ACC112 (cell line): ENCODE measurements at regions not wholly inside any gene's neighbourhood (a gene's known extent, or its start where the extent isn't known, plus 50 kb on each side); places are given as distances from the start of the nearest gene placed in this dataset.
A peak's percentile ranks its signal among the peaks of the same experiment; 100 is the strongest.

Source experiments
- H2AFZ ChIP-seq: fragments of 200-600 bp; sonication (generic); one replicate; pipeline ENCODE4 v1.6.0; 2017; ENCODE audit warnings: antibody characterized with exemption, low read length; ENCODE audit not compliant: unreplicated experiment
- H3K27ac ChIP-seq: fragments of 200-600 bp; sonication (generic); 2 replicates; pipeline ENCODE4 v1.5.1; 2014; ENCODE audit warnings: low read depth, mild to moderate bottlenecking, antibody characterized with exemption, low read length, moderate library complexity
- H3K27me3 ChIP-seq: fragments of 200-600 bp; sonication (generic); 2 replicates; pipeline ENCODE4 v1.6.1; 2014; ENCODE audit warnings: mild to moderate bottlenecking, antibody characterized with exemption, low read length, moderate library complexity, mixed read lengths; ENCODE audit not compliant: insufficient read depth
- H3K36me3 ChIP-seq: fragments of 200-600 bp; sonication (generic); 2 replicates; pipeline ENCODE4 v1.6.1; 2016; ENCODE audit warnings: mild to moderate bottlenecking, antibody characterized with exemption, low read length, moderate library complexity, mixed read lengths; ENCODE audit not compliant: insufficient read depth
- H3K4me1 ChIP-seq: fragments of 200-600 bp; sonication (generic); one replicate; pipeline ENCODE4 v1.6.1; 2016; ENCODE audit warnings: low read length, mixed read lengths; ENCODE audit not compliant: insufficient read depth, unreplicated experiment, control insufficient read depth
- H3K4me3 ChIP-seq: fragments of 200-600 bp; sonication (generic); 2 replicates; pipeline ENCODE4 v1.5.1; 2014; ENCODE audit warnings: mild to moderate bottlenecking, low read depth, low read length
- H3K79me2 ChIP-seq: fragments of 200-600 bp; sonication (generic); one replicate; pipeline ENCODE4 v1.6.0; 2016; ENCODE audit warnings: low read length; ENCODE audit not compliant: control insufficient read depth, unreplicated experiment, insufficient read depth

- no peak overlapping the region for H2AFZ ChIP-seq
- H3K36me3 ChIP-seq, result no peaks in the 10 kb centered on the region
- H3K27me3 ChIP-seq, result no peaks in the 10 kb centered on the region
- H3K79me2 ChIP-seq, result no peaks in the 10 kb centered on the region
- H3K27ac ChIP-seq, result peak overlapping the region; percentile 90
- H3K4me1 ChIP-seq, result peaks cover 15% of the 10 kb centered on the region
- H3K4me3 ChIP-seq, result no peak overlapping the region
Measured at GRCh38 chr19:29098091-29098490, 114.9 kb downstream of the UQCRFS1 start.

- H3K4me3 ChIP-seq, result no peak overlapping the region
- H2AFZ ChIP-seq, result no peak overlapping the region
- no peaks in the 10 kb centered on the region for H3K27me3 ChIP-seq
- no peaks in the 10 kb centered on the region for H3K36me3 ChIP-seq
- peaks cover 15% of the 10 kb centered on the region for H3K4me1 ChIP-seq
- H3K27ac ChIP-seq, result no peak overlapping the region
- H3K79me2 ChIP-seq, result no peaks in the 10 kb centered on the region
Measured at GRCh38 chr19:29096896-29097295, 116.1 kb downstream of the UQCRFS1 start.

DNA sequence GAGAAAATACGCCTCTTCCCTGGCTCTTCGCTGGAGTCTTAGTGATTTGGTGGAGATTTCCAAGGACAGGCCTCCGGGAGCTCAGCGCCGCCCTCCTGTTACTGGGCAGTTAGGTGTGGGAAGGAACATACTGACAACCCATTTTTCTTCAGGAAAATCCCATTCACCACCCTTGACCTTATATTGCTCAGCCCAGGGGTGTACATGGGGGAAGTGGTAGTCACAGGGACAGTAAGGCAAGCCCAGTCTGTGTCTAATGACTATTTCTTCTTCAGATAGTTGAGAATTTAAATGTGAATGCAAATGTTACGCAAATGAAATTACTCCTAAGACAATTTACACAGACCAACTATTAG, 119.4 kb downstream of the UQCRFS1 start:
- H3K27ac ChIP-seq, result no peak overlapping the region
- no peaks in the 10 kb centered on the region for H3K79me2 ChIP-seq
- H3K36me3 ChIP-seq, result no peaks in the 10 kb centered on the region
- H3K4me1 ChIP-seq, result peaks cover 4% of the 10 kb centered on the region
- H3K27me3 ChIP-seq, result no peaks in the 10 kb centered on the region
- H3K4me3 ChIP-seq, result no peak overlapping the region
- no peak overlapping the region for H2AFZ ChIP-seq

- no peaks in the 10 kb centered on the region for H3K36me3 ChIP-seq
- no peak overlapping the region for H3K4me3 ChIP-seq
- H3K27me3 ChIP-seq, result no peaks in the 10 kb centered on the region
- no peak overlapping the region for H3K27ac ChIP-seq
- no peak overlapping the region for H2AFZ ChIP-seq
- no peaks in the 10 kb centered on the region for H3K4me1 ChIP-seq
- H3K79me2 ChIP-seq, result no peaks in the 10 kb centered on the region
Measured at GRCh38 chr19:29092712-29093552, 120.0 kb downstream of the UQCRFS1 start.

GRCh38 chr19:29090783-29091526, 122.0 kb downstream of the UQCRFS1 start:
- H3K27me3 ChIP-seq, result no peaks in the 10 kb centered on the region
- no peak overlapping the region for H3K27ac ChIP-seq
- no peak overlapping the region for H3K4me3 ChIP-seq
- no peaks in the 10 kb centered on the region for H3K36me3 ChIP-seq
- H3K4me1 ChIP-seq, result no peaks in the 10 kb centered on the region
- no peak overlapping the region for H2AFZ ChIP-seq
- no peaks in the 10 kb centered on the region for H3K79me2 ChIP-seq

DNA sequence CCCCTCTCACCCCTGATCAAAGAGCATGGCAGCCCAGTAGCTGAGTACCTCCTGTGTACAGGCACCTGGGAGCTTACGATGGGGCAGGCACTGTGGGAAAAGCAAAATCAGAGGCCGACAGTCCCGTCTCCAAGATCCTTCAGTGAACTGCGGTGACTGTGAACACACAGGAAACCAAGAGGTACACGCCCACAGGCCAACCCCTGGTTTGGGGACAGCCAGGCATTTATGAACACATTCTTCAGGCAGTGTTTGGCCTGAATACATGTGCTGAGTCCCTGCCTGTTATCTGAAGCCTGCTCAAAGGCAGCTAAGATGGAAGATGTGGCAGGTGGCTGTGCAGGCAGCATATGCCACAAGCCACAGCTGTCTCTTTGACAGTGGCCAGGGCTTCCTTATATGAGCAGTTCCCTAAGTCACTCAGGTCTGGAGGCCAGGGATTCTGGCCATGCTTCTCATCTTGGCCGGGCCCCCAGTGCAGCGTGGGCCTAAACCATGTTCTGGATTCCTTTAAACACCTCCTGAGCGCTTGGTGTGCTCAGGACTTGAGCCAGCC, 123.6 kb downstream of the UQCRFS1 start:
- Histone ChIP-seq H2AFZ (no peak overlapping the region), H3K79me2 (no peaks in the 10 kb centered on the region), H3K27me3 (no peaks in the 10 kb centered on the region), H3K4me1 (no peaks in the 10 kb centered on the region), H3K36me3 (no peaks in the 10 kb centered on the region), H3K4me3 (no peak overlapping the region), H3K27ac (no peak overlapping the region)

GRCh38 chr19:29088761-29089160, 124.2 kb downstream of the UQCRFS1 start:
- Histone ChIP-seq H2AFZ (no peak overlapping the region), H3K27ac (no peak overlapping the region), H3K79me2 (no peaks in the 10 kb centered on the region), H3K4me3 (no peak overlapping the region), H3K27me3 (no peaks in the 10 kb centered on the region), H3K4me1 (no peaks in the 10 kb centered on the region), H3K36me3 (no peaks in the 10 kb centered on the region)

DNA sequence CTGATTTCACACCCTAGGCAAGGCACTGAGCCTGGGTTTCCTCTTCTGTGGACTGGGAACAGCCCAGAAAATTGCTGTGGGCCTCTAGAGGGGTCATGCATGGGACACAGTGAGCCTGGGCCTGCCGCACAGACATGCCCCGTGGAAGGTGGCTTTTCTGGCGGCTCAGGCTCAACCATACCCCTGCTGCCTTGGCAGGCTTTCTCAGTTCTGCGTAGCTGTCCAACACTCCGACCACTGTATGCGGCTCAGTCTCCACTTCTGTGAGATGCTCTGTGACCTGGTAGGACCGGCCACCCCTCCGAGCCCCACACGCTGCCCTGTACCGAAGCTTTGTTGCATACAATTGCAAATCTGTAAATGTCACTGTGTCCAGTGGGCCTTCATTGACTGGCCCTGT, 126.3 kb downstream of the UQCRFS1 start:
- no peak overlapping the region for H3K4me3 ChIP-seq

DNA sequence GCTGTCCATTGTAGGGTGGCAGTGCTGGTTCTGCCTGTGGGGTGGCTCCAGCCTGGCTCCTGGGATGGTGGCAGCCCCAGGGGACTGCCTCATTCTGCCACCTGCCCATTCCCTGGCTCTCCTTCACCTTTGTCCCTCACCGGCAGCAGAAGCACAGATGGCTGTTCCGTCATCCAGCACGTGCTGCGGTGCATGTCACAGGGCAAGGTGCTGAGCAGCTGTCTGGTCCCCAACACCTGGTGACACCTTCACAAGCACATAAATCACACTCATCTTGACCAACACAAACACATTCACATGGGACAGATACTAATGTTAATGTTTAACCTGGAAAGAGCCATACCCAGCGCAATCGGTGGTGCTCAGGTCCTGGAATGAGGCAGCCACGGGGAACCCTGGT, 126.8 kb downstream of the UQCRFS1 start:
- H3K4me3 ChIP-seq, result no peak overlapping the region
- H2AFZ ChIP-seq, result no peak overlapping the region
- H3K36me3 ChIP-seq, result no peaks in the 10 kb centered on the region
- H3K27ac ChIP-seq, result no peak overlapping the region
- no peaks in the 10 kb centered on the region for H3K79me2 ChIP-seq
- H3K4me1 ChIP-seq, result no peaks in the 10 kb centered on the region
- H3K27me3 ChIP-seq, result peaks cover 2% of the 10 kb centered on the region; the same call in 1 of the 2 replicates

More for the DNA sequence above, 126.3 kb downstream of the UQCRFS1 start:
- no peak overlapping the region for H3K27ac ChIP-seq
- H3K27me3 ChIP-seq, result peaks cover 2% of the 10 kb centered on the region; the same call in 1 of the 2 replicates
- no peaks in the 10 kb centered on the region for H3K4me1 ChIP-seq
- H2AFZ ChIP-seq, result no peak overlapping the region
- no peaks in the 10 kb centered on the region for H3K36me3 ChIP-seq
- no peaks in the 10 kb centered on the region for H3K79me2 ChIP-seq

- Histone ChIP-seq H3K4me3 (no peak overlapping the region), H2AFZ (no peak overlapping the region), H3K79me2 (no peaks in the 10 kb centered on the region), H3K27ac (no peak overlapping the region), H3K27me3 (peaks cover 2% of the 10 kb centered on the region; the same call in 1 of the 2 replicates), H3K36me3 (no peaks in the 10 kb centered on the region), H3K4me1 (no peaks in the 10 kb centered on the region)
Measured at GRCh38 chr19:29085630-29086029, 127.3 kb downstream of the UQCRFS1 start.
